Hepatocyte (in vitro differentiated cells): ENCODE measurements at regions not wholly inside any gene's neighbourhood (a gene's known extent, or its start where the extent isn't known, plus 50 kb on each side); places are given as distances from the start of the nearest gene placed in this dataset.

Source experiments
- EZH2phosphoT487 ChIP-seq: fragments of 200-600 bp; sonication (generic); IDR thresholded peaks from one replicate; pipeline ENCODE4 v1.6.1; 2018; ENCODE audit warnings: antibody characterized with exemption, mild to moderate bottlenecking, low read depth, moderate library complexity; ENCODE audit not compliant: unreplicated experiment, severe bottlenecking
- TF ChIP-seq, protein P1 (sequence below): fragments of 200-600 bp; sonication (generic); IDR thresholded peaks from 2 replicates; pipeline ENCODE4 v1.5.1; 2016; ENCODE audit warnings: antibody characterized with exemption, mild to moderate bottlenecking; ENCODE audit not compliant: poor library complexity

DNA sequence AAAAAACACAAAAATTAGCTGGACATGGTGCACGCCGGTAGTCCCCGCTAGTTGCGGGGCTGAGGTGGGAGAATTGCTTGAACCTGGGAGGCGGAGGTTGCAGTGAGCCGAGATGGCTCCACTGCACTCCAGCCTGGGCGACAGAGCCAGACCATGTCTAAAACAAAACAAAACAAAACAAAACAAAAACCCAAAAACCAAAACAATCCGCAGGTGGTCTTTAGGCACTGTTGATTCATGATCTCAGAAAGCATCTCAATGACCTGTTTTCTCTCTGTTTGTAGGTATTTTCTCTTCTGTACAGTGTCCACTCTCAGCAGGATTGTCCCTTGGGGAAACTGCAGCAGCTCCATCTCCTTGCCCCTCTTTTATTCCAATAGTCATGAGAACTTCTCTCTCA, 74.9 kb upstream of the ADGRL2 start:
- TF ChIP-seq, protein P1, sequence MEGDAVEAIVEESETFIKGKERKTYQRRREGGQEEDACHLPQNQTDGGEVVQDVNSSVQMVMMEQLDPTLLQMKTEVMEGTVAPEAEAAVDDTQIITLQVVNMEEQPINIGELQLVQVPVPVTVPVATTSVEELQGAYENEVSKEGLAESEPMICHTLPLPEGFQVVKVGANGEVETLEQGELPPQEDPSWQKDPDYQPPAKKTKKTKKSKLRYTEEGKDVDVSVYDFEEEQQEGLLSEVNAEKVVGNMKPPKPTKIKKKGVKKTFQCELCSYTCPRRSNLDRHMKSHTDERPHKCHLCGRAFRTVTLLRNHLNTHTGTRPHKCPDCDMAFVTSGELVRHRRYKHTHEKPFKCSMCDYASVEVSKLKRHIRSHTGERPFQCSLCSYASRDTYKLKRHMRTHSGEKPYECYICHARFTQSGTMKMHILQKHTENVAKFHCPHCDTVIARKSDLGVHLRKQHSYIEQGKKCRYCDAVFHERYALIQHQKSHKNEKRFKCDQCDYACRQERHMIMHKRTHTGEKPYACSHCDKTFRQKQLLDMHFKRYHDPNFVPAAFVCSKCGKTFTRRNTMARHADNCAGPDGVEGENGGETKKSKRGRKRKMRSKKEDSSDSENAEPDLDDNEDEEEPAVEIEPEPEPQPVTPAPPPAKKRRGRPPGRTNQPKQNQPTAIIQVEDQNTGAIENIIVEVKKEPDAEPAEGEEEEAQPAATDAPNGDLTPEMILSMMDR, result no peak
- no peak for TF ChIP-seq EZH2phosphoT487
